SK-N-SH (cell line): ENCODE measurements at regions not wholly inside any gene's neighbourhood (a gene's known extent, or its start where the extent isn't known, plus 50 kb on each side); places are given as distances from the start of the nearest gene placed in this dataset.

Experiments
- EP300 ChIP-seq, 2 experiments: IDR thresholded peaks; 2 replicates each; pipeline versions ENCODE4 v1.4.0 to v1.6.1; 2012; ENCODE audit warnings: borderline replicate concordance in 1 of 2, low read depth in 1 of 2, low read length in 1 of 2
- POLR2AphosphoS5 ChIP-seq: IDR thresholded peaks from 2 replicates; pipeline ENCODE4 v1.6.1; 2012; ENCODE audit warnings: low read depth, low read length
- REST ChIP-seq: IDR thresholded peaks from 2 replicates; pipeline ENCODE4 v1.6.1; 2012; ENCODE audit warnings: mild to moderate bottlenecking, low read depth, low read length, moderate library complexity
- USF2 ChIP-seq: fragments of 150-350 bp; IDR thresholded peaks from 2 replicates; pipeline ENCODE4 v1.6.1; 2017; ENCODE audit warnings: antibody characterized with exemption, low read length, low read depth, borderline replicate concordance

- TF ChIP-seq EP300 (IDR thresholded peaks at IDR 0.05; ENCODE audit: borderline replicate concordance in 1 of 2, low read depth in 1 of 2, low read length in 1 of 2) (no peak), POLR2AphosphoS5 (no peak), USF2 (no peak), REST (no peak)
Observed at GRCh38 chr5:21687621-21688020, 1165.5 kb downstream of the CDH12 start.
